ENCODE measurements at regions not wholly inside any gene's neighbourhood (a gene's known extent, or its start where the extent isn't known, plus 50 kb on each side); places are given as distances from the start of the nearest gene placed in this dataset.

GRCh38 chr5:101346906-101347305 lies 443.8 kb upstream of the ST8SIA4 start:
- TF ChIP-seq CTCF (IDR thresholded peaks at IDR 0.05) (no peak), POLR2AphosphoS5 (IDR thresholded peaks at IDR 0.05; ENCODE audit: low read depth, low read length) (no peak), REST (IDR thresholded peaks at IDR 0.05; ENCODE audit: insufficient read depth in 1 of 2, low read depth in 2 of 2, low read length in 1 of 2) (no peak), SIN3A (IDR thresholded peaks at IDR 0.05; ENCODE audit: borderline replicate concordance, insufficient read depth, low read depth, low read length) (no peak), TCF7L2 (IDR thresholded peaks at IDR 0.05; ENCODE audit: low read depth, low read length) (no peak)
